NOMO-1 treated with DMSO at 0.1 percent for 48 hours (cell line): ENCODE measurements at regions not wholly inside any gene's neighbourhood (a gene's known extent, or its start where the extent isn't known, plus 50 kb on each side); places are given as distances from the start of the nearest gene placed in this dataset.
"Not testable (repeated sequence)": the region's sequence is repeated elsewhere in the genome, so short reads cannot be mapped to it uniquely, and the experiment has no call there.

ENCODE experiments used
- DNase-seq: peaks from one replicate; lab custom pipeline; 2025; ENCODE audit not compliant: unreplicated experiment; lab: John Stamatoyannopoulos, UW

DNA sequence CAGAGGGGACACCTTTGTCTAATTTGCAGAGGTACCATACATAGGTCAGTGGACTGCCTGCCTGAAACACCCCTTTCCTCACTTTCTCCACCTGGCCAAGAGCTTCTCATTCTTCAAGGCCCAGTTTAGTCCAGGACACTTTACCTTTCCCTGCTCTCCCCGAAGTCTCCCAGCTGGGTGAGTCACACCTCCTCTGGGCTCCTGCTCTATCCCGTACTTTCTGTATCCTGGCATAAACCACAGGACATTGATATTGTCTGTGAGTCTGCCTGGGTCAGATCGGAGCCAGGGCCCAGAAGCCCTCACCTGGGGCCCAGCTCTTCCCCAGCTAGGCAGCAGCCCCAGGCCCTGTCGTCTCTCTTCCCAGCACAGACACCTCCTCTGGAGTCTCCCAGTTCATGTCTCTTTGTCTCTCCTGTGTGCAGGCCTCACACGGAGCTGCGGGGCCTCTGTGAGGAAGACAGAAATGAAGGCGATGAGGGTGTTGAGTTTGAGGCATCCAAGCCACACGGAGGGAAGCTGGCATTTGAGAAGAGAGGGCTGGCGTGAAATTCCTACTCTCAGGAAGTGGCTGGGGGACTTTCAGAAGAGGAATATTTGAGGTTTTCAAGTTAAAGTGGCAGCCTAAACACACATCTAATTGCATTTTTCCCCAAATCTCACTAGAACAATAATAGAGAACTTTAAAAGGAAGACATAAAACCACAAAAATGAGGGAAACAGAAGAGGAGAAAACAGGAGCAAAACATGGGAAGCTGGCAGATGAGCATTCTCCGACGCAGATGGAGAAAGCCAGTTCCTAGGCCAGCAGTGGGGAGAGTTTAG, 79.6 kb upstream of the LAPTM4A start:
- DNase-seq = no peak

DNA sequence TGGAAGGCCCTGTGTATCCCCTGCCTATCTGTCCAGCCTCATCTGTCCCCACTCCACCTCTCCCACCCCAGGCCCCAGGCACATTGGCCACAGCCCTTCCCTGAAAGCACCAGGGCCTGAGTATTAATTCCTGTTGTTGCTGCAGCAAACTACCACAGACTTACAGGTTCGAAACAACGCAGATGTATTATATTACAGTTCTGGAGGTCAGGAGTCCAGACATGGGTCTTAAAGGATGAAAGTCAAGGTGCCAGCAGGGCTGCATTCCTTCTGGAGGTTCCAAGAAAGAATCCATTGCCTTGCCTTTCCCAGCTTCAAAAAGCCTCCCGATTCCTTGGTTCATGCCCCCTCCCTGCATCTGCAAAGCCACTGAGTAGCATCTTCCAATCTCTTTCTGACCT, 78.7 kb upstream of the LAPTM4A start:
- no peak for DNase-seq

DNA sequence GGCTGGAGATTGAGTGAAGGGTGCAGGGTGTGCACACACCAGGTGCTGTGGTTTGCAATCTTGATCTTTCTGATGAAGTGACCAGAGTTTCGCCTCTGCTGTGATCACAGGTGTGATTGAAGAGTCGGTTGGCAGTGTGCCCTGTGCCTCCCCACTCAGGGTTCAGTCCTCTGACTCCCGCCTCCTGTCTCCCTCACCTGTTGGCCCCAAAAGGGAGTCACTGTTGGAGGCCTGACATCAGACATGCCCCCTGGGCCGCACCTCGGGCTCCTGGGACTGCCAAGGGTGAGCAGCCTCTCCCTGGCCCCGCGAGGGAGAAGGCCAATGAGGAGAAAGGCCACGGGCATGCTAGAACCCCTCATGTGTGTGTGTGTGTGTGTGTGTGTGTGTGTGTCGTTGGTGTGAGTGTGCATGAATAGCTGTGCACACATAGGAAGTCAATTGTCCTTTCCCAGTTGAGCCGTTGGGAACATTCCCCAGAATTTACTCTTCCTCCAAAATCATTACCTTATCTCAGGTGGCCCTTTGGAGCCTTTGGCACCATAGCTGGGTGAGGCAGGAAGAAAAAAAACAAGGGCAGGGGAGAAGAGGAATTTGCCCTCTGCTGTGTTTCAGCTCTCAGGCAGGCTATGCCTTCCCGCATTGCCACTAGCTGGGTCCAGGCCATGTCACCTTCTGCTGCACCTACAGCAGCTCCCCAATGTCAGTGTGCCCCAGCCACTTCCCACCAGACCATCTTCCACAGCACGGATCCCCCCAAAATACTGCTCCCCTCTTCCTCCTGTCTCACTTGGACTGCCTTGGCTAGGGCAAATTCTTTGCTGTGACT, 78.1 kb upstream of the LAPTM4A start:
- no peak for DNase-seq

DNA sequence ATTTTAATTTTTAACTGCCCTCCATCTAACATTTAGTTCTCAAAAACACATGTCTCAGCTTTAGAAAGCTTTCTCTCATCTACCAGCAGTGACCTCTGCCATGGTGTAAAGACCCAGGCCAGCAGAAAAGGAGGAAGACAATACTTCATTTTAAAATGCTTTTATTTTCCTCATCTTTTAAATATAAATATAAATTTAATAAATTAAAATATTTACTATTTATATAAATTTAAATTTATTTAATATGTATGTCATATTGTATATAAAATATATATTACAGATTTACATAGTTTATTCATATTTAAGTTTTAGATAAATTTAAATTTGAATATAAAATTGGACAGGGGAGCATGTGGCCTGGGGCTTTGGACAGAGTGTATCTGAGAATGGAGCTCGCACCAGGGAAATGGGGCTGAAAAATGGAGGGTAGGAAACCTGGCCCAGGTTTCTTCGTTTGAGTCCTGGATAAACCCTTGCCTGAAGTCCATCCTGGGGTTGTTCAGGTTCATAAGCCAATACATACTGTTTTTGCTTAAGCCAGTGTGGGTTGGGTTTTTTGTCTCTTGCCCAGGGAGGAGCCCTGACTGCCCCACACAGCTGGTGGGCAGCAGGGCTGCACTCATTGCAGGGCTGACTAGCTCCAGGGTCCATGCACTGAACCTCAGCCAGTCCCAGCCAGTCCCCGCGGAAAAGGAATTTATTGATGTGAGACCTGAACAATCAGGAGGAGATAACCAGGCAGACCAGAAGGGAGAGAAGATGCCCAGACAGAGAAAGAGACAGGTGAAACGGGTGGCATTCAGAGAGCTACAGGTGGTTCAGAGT, 77.3 kb upstream of the LAPTM4A start:
- no peak for DNase-seq

DNA sequence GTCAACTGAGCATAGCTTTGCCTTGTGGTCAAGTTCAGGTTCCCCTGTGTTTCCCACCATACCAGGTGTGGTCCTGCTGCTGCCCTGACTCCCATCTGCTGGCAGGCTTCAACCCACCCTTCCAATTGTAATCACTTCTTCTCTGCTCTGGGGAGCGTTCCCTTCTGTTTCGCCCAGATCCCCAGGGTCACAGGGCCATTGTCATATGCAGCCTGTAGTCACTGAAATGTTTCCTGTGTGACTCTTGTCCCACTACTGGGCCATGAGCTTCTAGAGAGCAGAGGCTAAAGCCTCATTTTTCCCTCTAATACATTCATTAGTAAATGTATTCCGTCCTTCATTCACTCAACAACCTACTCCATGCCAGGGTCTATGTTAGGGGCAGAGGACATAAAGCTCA, 75.0 kb upstream of the LAPTM4A start:
- DNase-seq = no peak

DNA sequence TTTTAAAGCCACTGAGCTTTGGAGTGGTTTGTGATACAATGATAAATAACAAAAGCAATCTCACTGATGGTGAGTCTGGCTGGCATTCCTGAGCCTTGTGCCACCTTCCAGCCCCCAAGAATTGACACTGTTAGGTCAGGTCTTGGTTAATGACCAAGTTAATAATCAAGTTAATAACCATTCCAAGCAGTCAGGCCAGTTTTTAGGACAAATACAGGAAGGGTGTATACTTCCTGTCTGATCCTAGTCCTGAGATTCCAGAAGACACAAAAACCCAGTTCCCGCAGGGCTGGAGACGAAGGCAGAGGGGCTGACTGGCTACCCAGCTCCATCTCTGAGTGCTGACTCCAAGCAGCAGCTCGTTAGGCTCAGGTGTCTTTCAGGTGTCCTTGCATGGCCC, 74.6 kb upstream of the LAPTM4A start:
- DNase-seq = no peak

DNA sequence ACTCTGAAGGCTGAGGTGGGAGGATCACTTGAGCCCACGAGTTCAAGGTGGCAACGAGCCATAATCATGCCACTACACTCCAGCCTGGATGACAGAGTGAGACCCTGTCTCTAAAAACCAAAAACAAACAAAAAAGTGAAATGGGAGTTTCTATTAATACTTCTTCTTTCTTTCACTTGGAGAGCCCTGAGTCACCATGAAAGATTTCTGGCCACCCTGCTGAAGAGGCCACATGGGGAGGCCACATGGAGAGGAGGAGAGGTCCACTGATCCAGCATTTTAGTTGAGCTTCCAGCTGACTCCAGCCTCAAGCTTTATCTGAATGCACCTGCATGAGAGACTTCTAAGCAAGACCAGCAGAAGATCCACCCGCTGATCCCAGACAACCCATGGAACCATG, 74.2 kb upstream of the LAPTM4A start:
- DNase-seq = no peak

DNA sequence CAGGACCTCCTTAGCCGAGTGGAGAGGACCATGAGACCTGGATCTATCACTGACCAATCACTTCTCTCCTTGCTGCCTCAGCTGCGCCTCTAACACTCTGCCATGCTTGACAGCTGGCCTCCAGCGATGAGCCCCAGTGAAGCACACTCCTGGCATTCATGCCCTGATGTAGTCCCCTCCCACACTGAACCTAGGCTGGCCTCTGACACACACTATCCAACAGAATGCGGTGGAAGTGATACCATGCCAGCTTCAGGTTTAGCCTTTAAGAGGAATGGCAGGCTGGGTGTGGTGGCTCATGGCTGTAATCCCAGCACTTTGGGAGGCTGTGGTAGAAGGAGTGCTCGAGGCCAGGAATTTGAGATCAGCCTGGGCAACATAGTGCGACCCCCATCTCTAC, 73.7 kb upstream of the LAPTM4A start:
- no peak for DNase-seq

DNA sequence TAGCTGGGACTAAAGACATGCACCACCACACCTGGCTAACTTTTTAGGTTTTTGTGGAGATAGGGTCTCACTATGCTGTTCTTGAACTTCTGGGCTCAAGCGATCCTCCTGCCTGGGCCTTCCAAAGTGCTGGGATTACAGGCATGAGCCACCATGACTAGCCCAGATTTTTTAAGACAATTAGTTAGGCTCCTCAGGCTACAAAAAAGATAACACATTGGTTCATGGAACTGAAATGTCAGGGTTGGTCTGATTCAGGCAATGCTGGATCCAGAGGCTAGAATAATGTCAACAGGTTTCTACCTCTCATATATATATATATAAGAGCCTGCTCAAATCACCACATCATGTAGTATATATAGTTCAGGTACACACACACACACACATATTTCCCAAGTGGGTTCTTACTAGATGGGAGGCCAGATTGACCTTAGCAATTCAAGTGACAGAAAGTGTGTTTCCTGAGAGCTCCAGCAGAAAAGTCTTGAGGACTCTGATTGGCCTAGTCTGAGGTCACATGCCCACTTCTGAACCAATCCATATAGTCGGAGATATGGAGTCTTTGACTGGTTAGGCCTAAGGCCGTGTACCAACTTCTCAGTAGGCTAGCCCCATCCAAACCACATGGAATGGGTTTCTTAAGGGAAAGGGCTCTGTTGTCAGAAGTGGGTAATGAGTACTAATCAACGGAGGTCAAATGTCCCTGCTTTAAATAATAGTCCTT, 72.6 kb upstream of the LAPTM4A start:
- no peak for DNase-seq

DNA sequence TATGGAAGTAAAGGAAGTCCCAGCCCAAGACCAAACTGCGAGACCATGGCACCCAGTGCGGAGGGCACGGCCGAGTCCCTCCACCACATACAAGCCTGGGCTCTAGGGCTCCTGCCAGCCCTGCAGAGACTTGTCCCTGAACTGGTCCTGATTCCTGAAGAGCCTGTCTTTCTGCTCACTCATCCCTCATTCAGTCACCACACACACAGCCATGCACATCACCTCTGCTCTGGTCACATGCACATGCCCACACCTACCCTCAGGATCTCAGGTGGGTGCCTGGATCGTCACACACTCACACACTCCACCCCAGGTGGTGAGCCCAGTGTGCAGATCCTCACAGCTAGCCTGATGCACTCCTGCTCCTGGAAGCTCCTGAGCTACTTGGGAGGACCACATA, 71.4 kb upstream of the LAPTM4A start:
- DNase-seq = no peak

DNA sequence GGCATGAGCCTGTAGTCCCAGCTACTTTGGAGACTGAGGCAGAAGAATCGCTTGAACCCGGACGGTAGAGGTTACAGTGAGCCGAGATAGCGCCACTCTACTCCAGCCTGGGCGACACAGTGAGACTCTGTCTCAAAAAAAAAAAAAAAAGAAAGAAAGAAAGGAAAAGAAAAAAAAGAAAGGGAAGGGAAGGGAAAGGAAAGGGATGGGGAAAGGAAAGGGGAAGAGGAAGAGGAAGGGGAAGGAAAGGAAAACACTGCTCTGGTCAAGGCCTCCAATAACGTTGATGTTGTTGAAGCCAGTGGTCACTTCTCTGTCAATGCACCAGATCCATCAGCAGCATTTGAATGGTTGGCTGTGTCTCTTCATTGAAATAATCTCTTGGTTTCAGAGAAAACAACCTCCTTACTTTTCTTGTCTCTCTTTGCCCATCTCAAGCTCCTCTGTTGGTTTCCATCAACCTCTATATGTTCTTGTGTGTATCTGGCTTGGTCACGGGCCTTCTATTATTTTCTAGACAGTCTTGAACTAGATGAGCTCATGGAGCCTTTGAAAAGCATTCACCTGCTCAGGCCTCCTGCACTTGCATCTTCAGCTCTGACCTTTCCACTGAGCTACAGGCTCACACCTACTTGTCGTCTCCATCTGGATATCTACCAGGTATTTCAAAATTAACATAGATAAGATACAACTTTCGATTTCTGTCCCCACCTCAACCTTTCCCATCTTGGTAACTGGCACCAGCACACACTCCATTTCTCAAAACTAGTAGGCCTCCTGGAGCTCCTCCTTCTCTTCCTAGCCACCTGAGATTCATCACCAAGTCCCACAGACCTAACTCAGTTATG, 69.4 kb upstream of the LAPTM4A start:
- no peak for DNase-seq

DNA sequence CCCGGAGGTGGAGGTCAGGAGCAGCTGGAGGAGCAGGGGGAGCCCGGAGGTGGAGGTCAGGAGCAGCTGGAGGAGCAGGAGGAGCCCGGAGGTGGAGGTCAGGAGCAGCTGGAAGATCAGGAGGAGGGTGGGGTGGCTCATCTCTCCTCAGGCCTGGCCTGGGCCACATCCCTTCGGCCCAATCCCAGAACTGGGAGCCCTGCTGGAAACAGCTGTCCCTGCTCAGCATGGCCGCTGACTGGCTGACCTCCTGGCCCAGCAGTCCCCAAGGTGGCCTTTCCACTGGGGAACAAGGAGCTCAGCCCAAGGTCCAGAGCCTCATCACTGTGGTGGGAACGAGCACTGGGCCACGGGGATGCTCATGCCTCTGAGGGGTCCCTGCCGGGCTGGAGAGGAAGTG, 66.6 kb upstream of the LAPTM4A start:
- DNase-seq = no peak

DNA sequence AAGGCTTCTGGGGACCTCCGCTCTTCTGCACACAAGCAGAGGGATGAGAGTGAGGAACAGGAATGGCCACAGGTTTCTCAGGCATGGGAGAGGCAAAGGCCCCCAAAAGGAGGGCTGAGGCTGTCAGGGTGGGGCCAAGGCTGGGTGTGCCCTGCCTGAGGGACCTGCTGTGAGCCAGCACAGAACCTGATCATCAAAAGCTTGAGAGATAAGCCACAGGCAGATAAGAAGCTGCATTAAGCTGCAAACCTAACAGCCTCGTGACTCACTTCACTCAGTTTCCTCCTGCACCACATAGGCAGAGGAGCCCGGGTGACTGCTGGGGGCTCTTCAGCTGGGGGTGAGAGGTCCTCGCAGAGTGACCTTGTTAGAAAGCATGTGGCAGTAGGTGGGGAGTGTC, 64.5 kb upstream of the LAPTM4A start:
- no peak for DNase-seq

DNA sequence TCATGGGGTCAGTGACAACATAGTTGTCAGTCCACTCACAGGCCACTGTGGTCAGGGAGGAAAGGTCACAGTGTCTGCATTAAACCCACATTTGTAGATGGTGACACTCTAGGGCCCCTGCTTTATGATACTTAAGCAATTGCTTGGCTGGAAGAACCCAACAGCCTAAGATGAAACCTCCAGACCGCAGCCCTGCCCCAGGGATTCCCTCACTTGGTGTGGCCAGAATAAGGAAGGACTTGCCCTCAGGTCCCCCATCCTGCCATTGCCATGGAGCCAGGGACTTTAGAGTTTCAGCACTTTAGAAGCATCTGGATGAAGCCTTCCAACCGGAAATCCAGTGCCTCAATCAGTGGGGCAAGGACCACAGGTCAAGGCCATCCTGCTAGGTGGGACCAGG, 63.9 kb upstream of the LAPTM4A start:
- no peak for DNase-seq

DNA sequence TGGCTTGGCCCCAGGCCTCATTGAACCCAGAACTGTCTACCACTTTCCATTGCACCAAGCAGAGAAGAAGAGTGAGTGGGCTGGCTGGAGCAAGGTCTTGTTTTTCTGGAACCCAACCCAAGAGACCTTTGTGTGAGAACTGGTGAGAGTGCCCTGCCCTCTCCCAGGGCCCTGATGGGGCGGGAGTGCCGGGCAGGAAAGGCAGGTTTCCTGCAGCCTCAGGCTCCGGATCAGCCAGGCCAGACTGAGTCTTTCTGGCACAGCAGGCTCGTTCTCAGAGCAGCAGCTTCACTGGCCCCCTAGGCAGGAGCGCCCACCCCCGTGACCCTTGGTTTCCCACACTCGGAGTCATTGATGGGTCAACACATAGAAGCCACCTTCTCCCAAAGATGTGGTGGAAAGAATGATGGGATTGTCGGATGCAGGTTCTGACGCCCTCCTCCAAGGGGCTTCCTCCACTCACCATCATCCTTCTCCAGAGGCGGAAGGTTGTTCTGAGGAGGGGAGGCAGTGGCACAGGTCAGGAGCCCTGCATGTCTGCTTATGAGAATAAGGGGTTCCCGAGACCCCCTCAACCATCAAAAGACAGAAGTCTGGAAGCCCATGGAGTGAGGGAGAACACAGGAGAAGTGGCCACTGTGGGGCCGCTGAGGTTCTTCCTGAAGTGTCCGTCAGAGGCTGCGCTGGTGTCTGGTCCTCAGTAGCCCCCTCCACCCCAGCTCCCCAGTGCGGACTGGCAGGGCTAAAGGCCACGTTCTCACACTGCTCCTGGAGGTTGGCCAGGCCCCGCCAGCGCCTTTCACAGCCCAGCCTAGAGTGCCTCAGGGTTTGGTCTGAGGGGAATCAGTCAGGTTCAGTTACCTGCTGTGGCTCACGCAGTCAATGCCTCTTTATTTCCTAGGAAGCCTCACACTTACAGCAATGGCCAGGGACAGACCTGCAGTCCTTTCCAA, 62.8 kb upstream of the LAPTM4A start:
- no peak for DNase-seq

DNA sequence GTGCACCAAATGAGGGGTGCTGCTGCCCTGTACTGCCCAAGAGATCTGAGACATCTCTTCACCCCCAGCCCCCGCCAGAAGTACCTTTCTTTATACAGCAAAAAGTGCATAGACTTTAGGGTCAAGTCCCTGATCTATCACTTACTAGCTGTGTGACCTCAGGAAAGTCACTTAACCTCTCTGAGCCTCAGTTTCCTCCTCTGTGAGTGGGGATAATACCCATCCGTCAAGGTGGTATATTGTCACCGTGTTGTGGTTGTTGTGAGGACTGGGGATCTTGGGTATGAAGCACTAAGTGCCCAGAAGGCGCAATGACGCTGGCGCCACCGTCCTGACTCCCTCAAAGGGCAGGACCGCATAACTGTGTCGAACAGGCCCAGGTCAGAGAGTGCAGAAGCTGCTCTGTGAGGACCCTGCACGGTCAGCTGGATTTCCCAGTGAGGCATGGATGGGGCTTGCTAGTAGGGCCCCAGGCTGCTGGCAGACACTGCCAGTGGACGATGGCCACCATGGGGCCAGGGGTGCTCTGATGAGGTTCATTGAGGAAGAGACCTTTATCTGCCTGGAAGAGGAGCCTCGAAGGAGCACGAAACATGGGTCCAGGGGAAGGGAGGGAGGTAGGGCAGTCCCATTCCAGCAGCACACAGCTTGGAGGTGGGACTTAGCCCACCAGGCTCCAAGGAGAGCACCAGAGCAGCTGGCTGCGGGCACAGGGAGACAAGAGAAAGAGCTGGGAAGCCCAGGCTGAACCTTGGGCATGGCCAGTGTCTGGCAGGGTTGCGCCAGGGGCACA, 61.8 kb upstream of the LAPTM4A start:
- DNase-seq = no peak

DNA sequence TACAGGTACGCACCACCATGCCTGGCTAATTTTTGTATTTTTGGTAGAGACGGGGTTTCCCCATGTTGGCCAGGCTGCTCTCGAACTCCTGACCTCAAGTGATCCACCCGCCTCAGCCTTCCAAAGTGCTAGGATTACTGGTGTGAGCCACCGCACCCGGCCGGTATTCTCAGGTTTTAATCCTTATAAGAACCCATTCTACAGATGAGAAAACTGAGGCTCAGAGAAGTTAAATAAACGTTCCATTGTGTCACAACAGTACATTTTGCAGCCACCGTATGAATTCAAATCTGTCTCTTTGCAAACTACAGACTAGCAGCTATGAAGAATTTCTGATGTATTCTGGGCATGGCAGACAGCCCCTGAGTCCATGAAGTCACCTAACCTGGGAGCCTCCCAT, 60.9 kb upstream of the LAPTM4A start:
- DNase-seq = not testable (repeated sequence)
